GM21717 (cell line): ENCODE measurements at regions not wholly inside any gene's neighbourhood (a gene's known extent, or its start where the extent isn't known, plus 50 kb on each side); places are given as distances from the start of the nearest gene placed in this dataset.

Source experiments
- ATAC-seq: cut with Tn5 transposase; IDR thresholded peaks from one replicate; pipeline ENCODE4 v1.9.1; 2021; ENCODE audit warnings: mild to moderate bottlenecking, moderate library complexity; ENCODE audit not compliant: unreplicated experiment

DNA sequence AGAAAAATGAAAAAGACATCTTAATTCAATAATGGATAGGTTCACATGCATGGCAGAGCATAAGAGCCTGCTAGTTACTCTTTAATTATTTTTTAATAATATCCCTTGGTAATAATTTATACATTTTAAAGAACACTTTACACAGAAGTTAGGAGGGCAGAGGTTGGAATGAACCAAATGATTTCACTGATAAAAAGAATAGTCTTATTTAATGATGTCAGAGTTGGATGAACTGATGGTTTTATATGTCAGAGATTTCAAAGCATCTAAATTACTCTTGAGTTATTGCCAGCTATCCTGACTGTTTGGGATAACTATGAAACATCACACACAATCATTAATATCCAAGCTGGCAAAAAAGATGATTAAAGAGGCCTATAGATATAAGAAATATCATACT lies 244.8 kb downstream of the CSNK1G3 start:
- no peak for ATAC-seq

GRCh38 chr5:123756318-123756665 lies 244.3 kb downstream of the CSNK1G3 start:
- ATAC-seq: no peak

- ATAC-seq: no peak
Observed at GRCh38 chr5:123755653-123756317, 243.8 kb downstream of the CSNK1G3 start.

DNA sequence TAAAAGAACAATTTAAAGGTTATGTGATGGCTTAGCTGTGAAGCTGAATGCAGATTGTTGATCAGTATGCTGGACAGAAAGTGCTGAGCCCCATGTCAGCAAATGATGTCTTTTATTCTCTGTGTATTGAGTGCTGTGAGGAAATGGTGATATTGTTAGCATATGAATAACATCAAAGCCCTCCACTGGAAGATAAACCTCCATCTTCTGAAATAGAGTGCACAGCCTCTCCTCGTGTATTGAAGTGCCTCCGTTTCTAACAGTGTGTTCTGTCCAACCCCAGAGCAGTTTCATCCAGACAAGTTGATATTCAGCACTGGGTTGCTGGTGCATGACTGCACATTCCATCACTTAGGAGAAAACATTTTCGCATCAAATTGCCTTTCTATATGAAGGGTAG lies 242.9 kb downstream of the CSNK1G3 start:
- ATAC-seq: no peak

DNA sequence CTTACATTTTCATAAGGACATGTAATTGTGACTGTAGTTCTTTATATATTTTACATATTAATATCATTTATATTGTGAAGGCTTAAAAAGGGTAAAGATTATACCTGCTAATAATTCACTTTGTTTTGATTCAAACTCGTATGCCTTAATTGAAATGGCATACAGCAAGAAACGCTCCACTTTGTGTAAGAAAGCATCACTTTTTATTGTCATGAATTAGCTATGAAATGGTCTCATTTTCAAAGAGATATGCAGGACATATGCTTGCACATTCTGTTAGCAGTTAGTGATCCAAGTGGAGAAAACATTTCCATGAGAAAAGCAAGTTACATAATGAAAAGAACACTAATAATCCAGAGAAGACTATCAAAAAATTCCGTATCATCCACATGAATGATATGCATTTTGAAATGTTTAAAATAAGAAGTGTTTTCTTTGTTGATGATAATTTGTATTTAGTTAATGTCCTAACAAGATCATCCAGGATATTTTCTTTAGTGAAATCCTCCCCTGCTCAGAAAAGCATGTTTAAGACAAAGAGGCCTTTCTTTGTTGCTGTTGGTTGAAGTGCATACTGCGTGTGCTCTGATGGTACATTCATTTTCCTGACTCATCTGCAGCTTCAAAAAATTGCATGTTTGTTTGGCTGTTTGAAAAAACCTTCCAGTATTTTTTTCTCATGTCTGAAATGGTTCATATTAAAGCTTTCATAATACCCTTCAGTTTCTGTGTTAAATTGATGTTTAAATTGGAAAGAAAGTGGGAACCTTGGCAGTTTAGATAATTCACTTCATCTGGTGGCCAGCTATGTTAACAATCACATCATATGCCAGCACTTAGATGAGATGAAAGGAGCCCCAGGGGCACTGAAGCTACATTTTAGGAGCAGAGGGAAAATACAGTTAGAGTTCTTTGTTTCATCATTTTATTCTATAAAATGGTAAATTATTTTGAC lies 242.2 kb downstream of the CSNK1G3 start:
- ATAC-seq: no peak

- no peak for ATAC-seq
Observed at GRCh38 chr5:123753180-123753936, 241.4 kb downstream of the CSNK1G3 start.

GRCh38 chr5:123752552-123753179 lies 240.7 kb downstream of the CSNK1G3 start:
- ATAC-seq: no peak

DNA sequence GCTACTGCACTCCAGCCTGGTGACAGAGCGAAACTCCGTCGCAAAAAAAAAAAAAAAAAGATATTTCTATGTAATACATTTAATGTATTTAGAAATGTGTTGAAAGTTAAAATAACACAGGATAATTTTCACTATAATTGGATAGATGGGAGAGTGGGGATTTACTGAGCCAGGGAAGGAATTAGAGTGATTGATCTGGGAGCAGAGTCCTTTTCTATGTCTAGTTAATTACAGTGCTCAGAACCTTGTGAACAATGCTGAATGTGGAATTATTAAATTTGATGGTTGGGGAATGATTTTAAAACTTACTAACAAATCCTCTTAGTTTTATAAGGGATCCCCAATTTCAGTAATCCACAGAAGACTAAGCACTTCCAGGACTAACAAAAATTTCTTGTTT lies 239.7 kb downstream of the CSNK1G3 start:
- ATAC-seq: no peak

DNA sequence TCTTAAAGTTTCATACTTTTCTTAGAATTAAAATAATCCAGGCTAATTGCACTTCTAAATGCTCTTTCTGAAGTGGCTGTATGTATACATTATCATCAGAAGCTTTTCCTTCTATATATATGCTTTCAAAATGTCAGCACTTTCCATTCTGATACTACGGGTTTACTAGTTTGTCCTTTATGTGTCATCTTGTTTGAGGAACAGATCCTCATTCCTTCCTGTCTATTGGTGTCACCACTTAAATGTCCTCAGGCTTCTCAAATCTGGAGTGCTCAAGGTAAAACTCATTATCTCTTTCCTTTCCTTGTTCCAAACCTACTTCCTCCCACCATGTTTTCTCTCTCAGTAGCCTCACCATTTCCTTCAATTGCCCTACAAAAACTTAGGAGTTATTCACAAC lies 236.3 kb downstream of the CSNK1G3 start:
- no peak for ATAC-seq

DNA sequence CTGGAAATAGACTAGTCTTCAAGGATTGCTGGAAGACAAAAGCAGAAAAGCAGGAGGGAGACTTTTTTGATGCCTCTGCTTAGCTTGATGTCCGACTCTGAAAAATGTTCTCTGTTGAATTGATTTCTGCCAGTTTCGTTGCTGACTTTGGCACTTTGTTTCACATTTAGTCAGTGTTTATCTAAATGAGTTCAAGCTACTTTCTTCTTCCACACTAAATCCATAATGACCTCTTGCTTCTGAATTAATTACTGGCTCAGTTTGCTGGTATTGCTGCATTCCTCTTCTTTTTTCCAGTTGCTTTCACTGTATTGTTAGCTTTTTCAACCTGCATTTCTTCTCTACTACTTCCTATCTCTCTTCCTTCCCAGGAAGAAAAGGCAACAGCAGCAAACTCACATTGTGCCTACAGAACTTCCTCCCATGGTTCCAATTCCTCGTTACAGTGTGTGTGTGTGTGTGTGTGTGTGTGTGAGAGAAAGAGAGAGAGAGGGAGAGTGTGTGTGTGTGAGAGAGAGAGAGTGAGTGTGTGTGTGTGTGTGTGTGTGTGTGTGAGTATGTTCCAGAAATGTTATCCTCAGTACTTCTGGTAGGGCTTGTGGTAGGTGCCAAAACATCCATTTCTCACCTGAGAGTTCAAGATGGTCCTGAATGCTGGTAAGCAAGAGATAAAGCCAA lies 234.8 kb downstream of the CSNK1G3 start:
- no peak for ATAC-seq

- no peak for ATAC-seq
Observed at GRCh38 chr5:123743990-123744583, 232.1 kb downstream of the CSNK1G3 start.

GRCh38 chr5:123735384-123735783 lies 223.4 kb downstream of the CSNK1G3 start:
- ATAC-seq: no peak

DNA sequence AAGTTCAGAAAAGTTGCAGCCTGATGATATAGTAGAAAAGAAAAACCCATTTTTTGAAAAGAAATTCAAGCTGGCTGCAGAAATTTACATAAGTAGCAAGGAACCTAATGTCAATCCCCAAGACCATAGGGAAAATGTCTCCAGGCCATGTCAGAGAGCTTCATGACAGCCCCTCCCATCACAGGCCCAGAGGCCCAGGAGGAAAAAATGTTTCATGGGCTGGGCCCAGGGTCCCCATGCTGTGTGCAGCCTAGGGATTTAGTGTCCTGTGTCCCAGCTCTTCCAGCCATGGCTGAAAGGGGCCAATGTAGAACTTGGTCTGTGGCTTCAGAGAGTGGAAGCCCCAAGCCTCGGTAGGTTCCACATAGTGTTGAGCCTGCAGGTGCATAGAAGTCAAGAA lies 220.3 kb downstream of the CSNK1G3 start:
- no peak for ATAC-seq

DNA sequence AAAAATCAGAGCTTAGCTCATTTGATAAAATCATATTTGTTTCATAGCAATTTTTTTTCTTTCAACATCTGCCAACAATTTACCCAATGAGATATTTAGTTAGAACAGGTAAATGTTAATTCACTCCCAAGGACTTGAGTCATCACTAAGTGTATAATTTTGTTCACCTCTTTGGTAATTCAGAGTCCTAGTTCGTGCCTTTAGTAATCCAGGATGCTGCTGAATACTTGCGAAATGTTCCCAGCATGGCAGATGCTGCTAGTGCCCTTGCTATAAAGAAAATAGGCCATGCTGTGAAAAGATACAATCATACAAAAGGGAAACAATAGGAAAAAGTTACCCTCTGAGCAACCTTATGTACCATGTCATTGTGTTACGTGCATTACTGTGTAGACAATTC lies 210.5 kb downstream of the CSNK1G3 start:
- ATAC-seq: no peak

DNA sequence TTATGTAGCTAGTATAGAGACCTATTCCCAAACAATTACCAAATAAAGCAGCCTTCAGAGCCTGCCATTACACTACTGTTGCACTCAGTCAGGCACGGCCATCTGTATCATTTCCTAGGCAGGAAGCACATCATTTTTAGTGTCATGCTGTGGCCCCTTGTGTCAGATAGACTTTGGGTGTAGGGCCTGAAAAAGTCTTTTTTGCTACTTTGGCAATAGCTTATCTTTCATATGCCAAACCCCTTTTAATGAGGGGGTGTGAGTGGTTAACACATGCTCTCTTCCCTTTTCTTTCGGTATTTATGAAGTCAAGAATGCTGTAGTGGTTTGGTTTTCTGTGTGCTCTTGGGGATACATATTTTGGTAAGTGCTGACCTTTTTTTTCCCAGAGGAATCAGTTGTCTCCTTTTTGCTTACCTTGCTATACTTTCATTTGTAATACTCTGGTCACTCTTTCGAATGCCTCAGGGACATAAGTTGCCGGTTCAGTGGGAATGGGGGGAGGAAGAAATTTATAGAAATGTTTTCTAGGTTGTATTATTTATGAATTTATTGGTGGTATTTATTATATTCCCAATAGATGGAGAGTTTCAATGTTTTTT lies 209.8 kb downstream of the CSNK1G3 start:
- ATAC-seq: no peak

- no peak for ATAC-seq
Observed at GRCh38 chr5:123720955-123721354, 209.0 kb downstream of the CSNK1G3 start.

DNA sequence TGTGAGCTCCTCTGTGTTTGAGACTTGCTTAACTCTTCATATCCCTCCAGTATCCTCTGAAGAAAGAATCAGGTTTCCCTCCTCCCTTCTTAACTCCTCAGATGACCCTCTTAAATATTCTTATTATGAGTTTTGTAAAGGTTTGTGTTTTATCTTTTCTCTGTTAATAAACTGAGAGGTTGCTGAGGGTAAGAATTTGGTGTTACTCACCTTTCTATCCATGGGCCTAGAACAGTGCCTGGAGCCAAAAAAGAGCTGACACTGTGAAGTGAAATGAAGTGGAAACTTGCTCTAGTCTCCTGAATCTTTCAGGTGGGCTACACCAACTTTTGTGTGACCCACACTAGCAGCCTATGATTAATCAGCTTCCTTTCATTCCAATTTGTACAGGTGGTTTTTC lies 208.4 kb downstream of the CSNK1G3 start:
- ATAC-seq: no peak

DNA sequence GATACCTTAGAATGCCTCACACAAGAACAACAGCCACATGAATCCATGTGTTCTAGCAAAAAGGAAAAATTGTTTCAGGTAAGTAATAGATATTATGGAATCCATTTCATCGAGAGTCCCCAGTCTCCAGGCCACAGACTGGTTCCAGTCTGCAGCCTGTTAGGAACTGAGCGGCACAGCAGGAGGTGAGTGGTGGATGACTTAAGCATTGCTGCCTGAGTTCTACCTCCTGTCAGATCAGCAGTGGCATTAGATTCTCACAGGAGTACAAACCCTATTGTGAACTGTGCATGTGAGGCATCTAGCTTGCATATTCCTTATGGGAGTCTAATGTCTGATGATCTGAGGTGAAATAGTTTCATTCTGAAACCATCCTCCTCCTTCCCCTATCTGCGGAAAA lies 207.0 kb downstream of the CSNK1G3 start:
- ATAC-seq: no peak

DNA sequence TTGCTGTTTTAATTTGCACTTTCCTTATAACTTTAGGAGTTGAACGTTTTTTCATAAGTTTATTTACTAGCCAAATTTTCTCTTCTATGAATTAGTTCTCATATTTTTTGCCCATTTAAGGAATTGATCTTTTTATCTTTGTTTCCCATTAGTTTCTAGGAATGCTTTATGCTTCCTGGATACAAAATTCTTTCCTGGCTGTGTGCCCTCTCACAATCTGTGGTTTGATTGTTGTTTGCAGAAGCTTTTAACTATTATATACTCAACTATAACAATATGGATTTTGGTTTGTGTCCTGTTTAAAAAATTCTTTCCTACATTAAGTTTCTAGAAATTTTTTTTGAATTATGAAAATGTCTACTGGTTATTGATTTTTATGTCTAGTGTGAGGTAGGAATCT lies 206.3 kb downstream of the CSNK1G3 start:
- ATAC-seq: no peak

- ATAC-seq: no peak
Observed at GRCh38 chr5:123717139-123717538, 205.2 kb downstream of the CSNK1G3 start.
